DMS53 treated with DMSO at 0.1 percent for 48 hours (cell line): ENCODE measurements at regions not wholly inside any gene's neighbourhood (a gene's known extent, or its start where the extent isn't known, plus 50 kb on each side); places are given as distances from the start of the nearest gene placed in this dataset.

Experiments used
- DNase-seq: peaks from one replicate; lab custom pipeline; 2025; ENCODE audit not compliant: unreplicated experiment; lab: John Stamatoyannopoulos, UW

DNA sequence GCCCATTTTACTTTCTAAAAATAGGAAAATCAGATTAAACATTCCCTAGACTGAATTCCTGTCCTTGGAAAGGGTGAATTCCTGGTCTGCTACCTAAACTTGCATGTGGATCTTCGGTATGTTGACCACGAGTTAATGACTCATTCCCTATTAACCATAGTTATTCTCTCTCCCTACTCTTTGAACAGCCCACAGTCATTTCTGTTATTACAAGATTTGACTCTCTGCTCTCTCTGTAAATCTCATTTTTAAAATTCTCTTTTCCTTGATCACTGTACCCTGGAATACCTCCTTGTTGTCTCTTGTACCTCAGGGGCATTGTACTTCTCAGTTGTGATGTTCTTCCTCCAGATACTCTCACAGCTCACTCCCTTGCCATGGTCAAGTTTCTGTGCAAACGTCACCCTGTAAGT, 92.0 kb upstream of the GULP1 start:
- no peak for DNase-seq

GRCh38 chr2:188201639-188202038, 90.0 kb upstream of the GULP1 start:
- no peak for DNase-seq

DNA sequence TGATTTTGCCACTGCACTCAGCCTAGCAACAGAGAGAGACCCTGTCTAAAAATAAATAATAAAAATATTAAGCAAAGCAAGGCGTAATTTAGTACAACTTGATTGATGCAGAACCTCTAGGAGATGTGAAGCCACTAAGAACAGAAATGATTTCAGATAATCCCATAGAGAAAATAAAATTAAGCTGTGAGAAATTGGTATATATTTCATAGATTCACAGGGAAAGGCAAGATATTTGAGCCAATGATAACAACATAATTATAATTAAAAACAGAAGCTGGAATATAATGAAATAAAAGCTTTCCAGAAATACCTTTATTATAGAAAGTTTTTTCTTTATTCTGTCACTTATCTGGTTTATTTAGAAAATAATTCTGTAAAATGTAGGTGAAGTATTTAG, 88.9 kb upstream of the GULP1 start:
- DNase-seq, result no peak

DNA sequence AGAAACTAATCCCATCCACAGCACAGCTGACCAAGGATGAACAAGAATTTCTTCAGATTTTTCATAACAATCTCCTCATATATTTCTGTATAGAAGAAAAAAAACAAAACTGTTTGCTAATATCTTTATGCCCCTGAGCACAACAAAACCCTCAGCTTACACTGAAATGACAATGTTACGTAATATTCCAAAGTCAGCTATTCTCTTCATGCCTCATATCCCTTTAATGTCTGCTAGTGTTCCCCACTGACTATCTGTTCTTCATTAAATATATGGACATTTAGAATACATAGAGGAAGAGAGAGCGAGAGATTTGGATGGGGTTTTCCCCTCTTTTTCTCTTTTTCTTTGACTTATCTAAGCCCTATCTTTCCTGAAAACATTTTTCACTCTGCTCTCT, 87.9 kb upstream of the GULP1 start:
- no peak for DNase-seq

GRCh38 chr2:188204824-188205223, 86.8 kb upstream of the GULP1 start:
- no peak for DNase-seq

DNA sequence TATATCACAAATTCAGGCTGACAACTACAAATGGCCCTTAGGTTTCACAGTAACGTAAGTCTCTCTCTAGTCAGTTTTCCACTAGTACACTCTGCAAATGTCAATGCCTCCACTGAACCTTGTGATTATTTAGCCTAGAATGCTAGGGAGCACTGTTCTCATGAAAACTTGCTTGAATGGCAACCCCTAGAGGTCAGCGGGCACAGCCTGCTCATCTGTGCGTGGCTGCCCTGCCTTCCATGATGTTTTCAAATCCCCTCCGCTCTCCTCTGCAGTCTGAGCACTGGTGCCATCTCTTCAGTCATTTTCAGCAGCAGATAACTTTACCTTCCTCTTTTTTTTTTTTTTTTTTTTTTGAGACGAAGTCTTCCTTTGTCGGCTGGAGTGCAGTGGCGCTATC, 84.1 kb upstream of the GULP1 start:
- no peak for DNase-seq

- no peak for DNase-seq
Measured at GRCh38 chr2:188209218-188209617, 82.5 kb upstream of the GULP1 start.

- no peak for DNase-seq
Measured at GRCh38 chr2:188217264-188217663, 74.4 kb upstream of the GULP1 start.

GRCh38 chr2:188219541-188219940, 72.1 kb upstream of the GULP1 start:
- DNase-seq, result no peak

DNA sequence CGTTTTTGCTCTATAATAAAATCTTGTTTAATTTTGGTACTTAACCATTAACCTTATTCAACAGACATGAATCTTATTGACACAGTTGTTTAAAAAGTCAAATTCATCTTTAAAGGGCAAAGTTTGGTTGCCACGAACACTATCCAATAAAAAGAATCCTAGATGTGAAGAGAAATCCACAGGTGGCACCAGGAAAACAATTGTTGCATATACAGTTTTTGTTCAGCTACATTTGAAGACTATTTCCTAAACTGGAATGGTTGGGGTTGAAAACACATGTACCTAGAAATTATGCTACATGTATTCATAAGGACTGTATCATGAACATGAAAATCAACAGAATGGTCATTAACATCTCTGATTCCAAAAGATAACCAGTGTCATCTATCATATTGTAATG, 71.1 kb upstream of the GULP1 start:
- no peak for DNase-seq

- DNase-seq, result no peak
Measured at GRCh38 chr2:188227713-188228112, 64.0 kb upstream of the GULP1 start.

DNA sequence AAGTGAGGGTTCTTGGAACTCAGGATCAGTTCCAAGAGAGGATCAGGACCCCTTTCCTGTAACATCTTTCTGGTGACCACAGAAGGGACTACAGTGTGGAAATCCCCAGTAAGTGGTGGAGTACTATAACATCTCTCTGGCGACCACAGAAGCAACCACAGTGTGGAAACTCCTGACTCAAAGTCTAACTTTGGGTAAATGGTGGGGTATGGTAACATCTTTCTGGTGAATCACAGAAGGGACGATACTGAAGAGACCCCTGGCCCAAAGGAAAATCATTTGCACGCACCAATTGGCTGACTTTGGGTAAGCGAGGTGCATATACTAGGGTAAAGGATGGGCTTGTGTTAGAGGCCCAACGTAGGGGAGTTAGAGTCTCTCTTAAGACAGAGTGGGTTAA, 56.3 kb upstream of the GULP1 start:
- DNase-seq, result no peak

GRCh38 chr2:188238386-188238785, 53.3 kb upstream of the GULP1 start:
- no peak for DNase-seq
